ENCODE measurements at regions not wholly inside any gene's neighbourhood (a gene's known extent, or its start where the extent isn't known, plus 50 kb on each side); places are given as distances from the start of the nearest gene placed in this dataset.

GRCh38 chr15:38002883-38003477 lies 68.5 kb downstream of the TMCO5A start:
- TF ChIP-seq CTCF (conservative IDR thresholded peaks at IDR 0.05; ENCODE audit: control insufficient read depth, insufficient read depth, low read depth, low read length), result peak; percentile 92
- DNase-seq (ENCODE audit: low read depth), result peak; percentile 88
- H3K4me3 ChIP-seq (ENCODE audit: control insufficient read depth, low read depth, low read length), result no peak overlapping the region

- no peak for DNase-seq (ENCODE audit: low read depth)
- TF ChIP-seq CTCF (conservative IDR thresholded peaks at IDR 0.05; ENCODE audit: control insufficient read depth, insufficient read depth, low read depth, low read length), result no peak
Observed at GRCh38 chr15:38004218-38004861, 69.9 kb downstream of the TMCO5A start.

GRCh38 chr15:38005953-38006808 lies 71.7 kb downstream of the TMCO5A start:
- no peak for DNase-seq (ENCODE audit: low read depth)
- TF ChIP-seq CTCF (conservative IDR thresholded peaks at IDR 0.05; ENCODE audit: control insufficient read depth, insufficient read depth, low read depth, low read length), result no peak
- H3K4me3 ChIP-seq (ENCODE audit: control insufficient read depth, low read depth, low read length), result no peak overlapping the region

More at GRCh38 chr15:38004218-38004861, 69.9 kb downstream of the TMCO5A start:
- H3K4me3 ChIP-seq (ENCODE audit: control insufficient read depth, low read depth, low read length), result no peak overlapping the region

GRCh38 chr15:38010395-38010794 lies 76.0 kb downstream of the TMCO5A start:
- peak; percentile 14 for TF ChIP-seq CTCF (conservative IDR thresholded peaks at IDR 0.05; ENCODE audit: control insufficient read depth, insufficient read depth, low read depth, low read length)
- no peak overlapping the region for H3K4me3 ChIP-seq (ENCODE audit: control insufficient read depth, low read depth, low read length)
- peak; percentile 33 for DNase-seq (ENCODE audit: low read depth)

- no peak for TF ChIP-seq CTCF (conservative IDR thresholded peaks at IDR 0.05; ENCODE audit: control insufficient read depth, insufficient read depth, low read depth, low read length)
- no peak for DNase-seq (ENCODE audit: low read depth)
- H3K4me3 ChIP-seq (ENCODE audit: control insufficient read depth, low read depth, low read length), result no peak overlapping the region
Observed at GRCh38 chr15:38012894-38013293, 78.5 kb downstream of the TMCO5A start.

GRCh38 chr15:38017721-38018120 lies 83.3 kb downstream of the TMCO5A start:
- no peak for DNase-seq (ENCODE audit: low read depth)
- no peak for TF ChIP-seq CTCF (conservative IDR thresholded peaks at IDR 0.05; ENCODE audit: control insufficient read depth, insufficient read depth, low read depth, low read length)
- H3K4me3 ChIP-seq (ENCODE audit: control insufficient read depth, low read depth, low read length), result no peak overlapping the region
